Duodenal mucosa (tissue), 2 donors: ENCODE measurements at regions not wholly inside any gene's neighbourhood (a gene's known extent, or its start where the extent isn't known, plus 50 kb on each side); places are given as distances from the start of the nearest gene placed in this dataset.
"Not testable (repeated sequence)": the region's sequence is repeated elsewhere in the genome, so short reads cannot be mapped to it uniquely, and the experiment has no call there.

ENCODE experiments used
- H3K27ac ChIP-seq: one replicate; pipeline ENCODE4 v1.7.0; 2013; ENCODE audit warnings: low read depth, low read length
- H3K27me3 ChIP-seq, 2 donors: one replicate each; pipeline ENCODE4 v1.7.0; 2013; ENCODE audit warnings: low read length in 2 of 2, control low read depth in 1 of 2; ENCODE audit not compliant: insufficient read depth in 2 of 2, control insufficient read depth in 1 of 2
- H3K36me3 ChIP-seq, 2 donors: one replicate each; pipeline ENCODE4 v1.7.0; 2013; ENCODE audit warnings: low read length in 2 of 2, control low read depth in 1 of 2; ENCODE audit not compliant: insufficient read depth in 2 of 2, control insufficient read depth in 1 of 2
- H3K4me1 ChIP-seq, 2 donors: one replicate each; pipeline ENCODE4 v1.7.0; 2013; ENCODE audit warnings: low read length in 2 of 2, control low read depth in 1 of 2; ENCODE audit not compliant: insufficient read depth in 2 of 2, control insufficient read depth in 1 of 2
- H3K4me3 ChIP-seq, 2 donors: one replicate each; pipeline ENCODE4 v1.7.0; 2013; ENCODE audit warnings: low read length in 2 of 2, low read depth in 1 of 2
- H3K9ac ChIP-seq, 2 donors: one replicate each; pipeline ENCODE4 v1.7.0; 2013; ENCODE audit warnings: low read length in 2 of 2, low read depth in 1 of 2
- H3K9me3 ChIP-seq, 2 donors: one replicate each; pipeline ENCODE4 v1.7.0; 2013; ENCODE audit warnings: low read length in 2 of 2, control low read depth in 1 of 2; ENCODE audit not compliant: control insufficient read depth in 1 of 2

GRCh38 chr10:31132681-31133244 lies 101.1 kb upstream of the ZNF438 start:
- H3K9me3 ChIP-seq: no peaks in the 10 kb centered on the region
- H3K27ac ChIP-seq: no peak overlapping the region
- H3K27me3 ChIP-seq: no peaks in the 10 kb centered on the region
- no peak overlapping the region for H3K4me3 ChIP-seq
- H3K36me3 ChIP-seq: no peaks in the 10 kb centered on the region
- peak overlapping the region in 1 of 2 donors; percentile 42 for H3K9ac ChIP-seq
- H3K4me1 ChIP-seq: peaks cover 21 to 23% of the 10 kb centered on the region in 2 donors

GRCh38 chr10:31133251-31133791 lies 101.7 kb upstream of the ZNF438 start:
- H3K9me3 ChIP-seq: no peaks in the 10 kb centered on the region
- peak overlapping the region; percentile 38 to 67 for H3K4me3 ChIP-seq
- H3K27me3 ChIP-seq: no peaks in the 10 kb centered on the region
- H3K4me1 ChIP-seq: peaks cover 21 to 23% of the 10 kb centered on the region in 2 donors
- H3K27ac ChIP-seq: peak overlapping the region; percentile 57
- H3K36me3 ChIP-seq: no peaks in the 10 kb centered on the region
- H3K9ac ChIP-seq: peak overlapping the region in 1 of 2 donors; percentile 42

GRCh38 chr10:31133792-31134310 lies 102.2 kb upstream of the ZNF438 start:
- peak overlapping the region; percentile 70 for H3K27ac ChIP-seq
- H3K4me3 ChIP-seq: peak overlapping the region; percentile 66 to 67
- no peaks in the 10 kb centered on the region for H3K9me3 ChIP-seq
- H3K4me1 ChIP-seq: peaks cover 21 to 23% of the 10 kb centered on the region in 2 donors
- H3K27me3 ChIP-seq: no peaks in the 10 kb centered on the region
- peak overlapping the region; percentile 42 to 43 for H3K9ac ChIP-seq
- no peaks in the 10 kb centered on the region for H3K36me3 ChIP-seq

GRCh38 chr10:31134311-31134952 lies 102.8 kb upstream of the ZNF438 start:
- peak overlapping the region; percentile 73 for H3K27ac ChIP-seq
- no peaks in the 10 kb centered on the region for H3K9me3 ChIP-seq
- H3K4me1 ChIP-seq: peaks cover 21 to 23% of the 10 kb centered on the region in 2 donors
- peak overlapping the region; percentile 34 to 76 for H3K9ac ChIP-seq
- H3K36me3 ChIP-seq: no peaks in the 10 kb centered on the region
- peak overlapping the region; percentile 66 to 67 for H3K4me3 ChIP-seq
- H3K27me3 ChIP-seq: no peaks in the 10 kb centered on the region

GRCh38 chr10:31135171-31135570 lies 103.5 kb upstream of the ZNF438 start:
- Histone ChIP-seq H3K27ac (no peak overlapping the region), H3K4me3 (no peak overlapping the region), H3K9ac (no peak overlapping the region)

GRCh38 chr10:31135791-31136190 lies 104.1 kb upstream of the ZNF438 start:
- H3K9ac ChIP-seq, H3K36me3 ChIP-seq, H3K9me3 ChIP-seq, H3K27me3 ChIP-seq, H3K27ac ChIP-seq, H3K4me3 ChIP-seq: not testable (repeated sequence)
- H3K4me1 ChIP-seq: peaks cover 21 to 23% of the 10 kb centered on the region in 2 donors

More at GRCh38 chr10:31135171-31135570, 103.5 kb upstream of the ZNF438 start:
- H3K9me3 ChIP-seq: no peaks in the 10 kb centered on the region
- H3K4me1 ChIP-seq: peaks cover 21 to 23% of the 10 kb centered on the region in 2 donors
- H3K27me3 ChIP-seq: no peaks in the 10 kb centered on the region
- H3K36me3 ChIP-seq: no peaks in the 10 kb centered on the region

- no peak overlapping the region for H3K27ac ChIP-seq
- no peaks in the 10 kb centered on the region for H3K36me3 ChIP-seq
- no peak overlapping the region for H3K9ac ChIP-seq
- H3K4me3 ChIP-seq: no peak overlapping the region
- peaks cover 21 to 23% of the 10 kb centered on the region in 2 donors for H3K4me1 ChIP-seq
- no peaks in the 10 kb centered on the region for H3K9me3 ChIP-seq
- no peaks in the 10 kb centered on the region for H3K27me3 ChIP-seq
Observed at GRCh38 chr10:31136386-31136785, 104.7 kb upstream of the ZNF438 start.

GRCh38 chr10:31136930-31137885 lies 105.5 kb upstream of the ZNF438 start:
- Histone ChIP-seq H3K36me3 (no peaks in the 10 kb centered on the region), H3K4me1 (peaks cover 21 to 23% of the 10 kb centered on the region in 2 donors), H3K9ac (no peak overlapping the region), H3K27ac (no peak overlapping the region), H3K4me3 (no peak overlapping the region), H3K27me3 (no peaks in the 10 kb centered on the region), H3K9me3 (no peaks in the 10 kb centered on the region)

- no peak overlapping the region for H3K4me3 ChIP-seq
- H3K36me3 ChIP-seq: no peaks in the 10 kb centered on the region
- H3K4me1 ChIP-seq: peaks cover 21 to 23% of the 10 kb centered on the region in 2 donors
- no peaks in the 10 kb centered on the region for H3K27me3 ChIP-seq
- H3K9me3 ChIP-seq: no peaks in the 10 kb centered on the region
- H3K9ac ChIP-seq: no peak overlapping the region
- no peak overlapping the region for H3K27ac ChIP-seq
Observed at GRCh38 chr10:31138026-31138553, 106.4 kb upstream of the ZNF438 start.
